ENCODE measurements at regions not wholly inside any gene's neighbourhood (a gene's known extent, or its start where the extent isn't known, plus 50 kb on each side); places are given as distances from the start of the nearest gene placed in this dataset.
A peak's percentile ranks its signal among the peaks of the same experiment; 100 is the strongest.
"Not testable (repeated sequence)": the region's sequence is repeated elsewhere in the genome, so short reads cannot be mapped to it uniquely, and the experiment has no call there.

DNA sequence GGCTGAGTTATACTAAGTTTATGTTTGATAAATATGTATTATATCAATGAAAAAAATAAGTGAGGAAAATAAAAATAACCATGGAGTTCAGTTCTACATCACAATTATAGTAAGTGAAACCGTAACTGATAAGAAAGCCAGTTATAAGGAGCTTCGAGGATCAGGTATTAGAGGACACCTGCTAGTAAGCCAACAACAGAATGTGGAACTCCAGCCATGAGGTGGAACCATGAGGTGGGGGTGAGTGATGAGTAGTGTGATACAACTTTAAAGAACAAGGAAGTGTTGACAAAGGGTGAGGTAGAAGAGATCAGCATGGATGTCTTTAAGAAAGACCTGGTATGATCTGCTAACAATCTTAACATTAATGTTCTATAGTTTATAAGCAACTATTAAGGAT is 452.9 kb downstream of the GUCY1A2 start:
- in situ Hi-C loops (cut with MboI; ENCODE audit: low pct_unique_long_range_greater_than_20kb, low sequenced_read_pairs, unreplicated experiment), result no loop called here
- DNase-seq (ENCODE audit: low spot score), result no peak
- TF ChIP-seq, protein P1, sequence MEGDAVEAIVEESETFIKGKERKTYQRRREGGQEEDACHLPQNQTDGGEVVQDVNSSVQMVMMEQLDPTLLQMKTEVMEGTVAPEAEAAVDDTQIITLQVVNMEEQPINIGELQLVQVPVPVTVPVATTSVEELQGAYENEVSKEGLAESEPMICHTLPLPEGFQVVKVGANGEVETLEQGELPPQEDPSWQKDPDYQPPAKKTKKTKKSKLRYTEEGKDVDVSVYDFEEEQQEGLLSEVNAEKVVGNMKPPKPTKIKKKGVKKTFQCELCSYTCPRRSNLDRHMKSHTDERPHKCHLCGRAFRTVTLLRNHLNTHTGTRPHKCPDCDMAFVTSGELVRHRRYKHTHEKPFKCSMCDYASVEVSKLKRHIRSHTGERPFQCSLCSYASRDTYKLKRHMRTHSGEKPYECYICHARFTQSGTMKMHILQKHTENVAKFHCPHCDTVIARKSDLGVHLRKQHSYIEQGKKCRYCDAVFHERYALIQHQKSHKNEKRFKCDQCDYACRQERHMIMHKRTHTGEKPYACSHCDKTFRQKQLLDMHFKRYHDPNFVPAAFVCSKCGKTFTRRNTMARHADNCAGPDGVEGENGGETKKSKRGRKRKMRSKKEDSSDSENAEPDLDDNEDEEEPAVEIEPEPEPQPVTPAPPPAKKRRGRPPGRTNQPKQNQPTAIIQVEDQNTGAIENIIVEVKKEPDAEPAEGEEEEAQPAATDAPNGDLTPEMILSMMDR (IDR thresholded peaks at IDR 0.05; ENCODE audit: extremely low read depth, insufficient read depth, missing control alignments), result no peak

DNA sequence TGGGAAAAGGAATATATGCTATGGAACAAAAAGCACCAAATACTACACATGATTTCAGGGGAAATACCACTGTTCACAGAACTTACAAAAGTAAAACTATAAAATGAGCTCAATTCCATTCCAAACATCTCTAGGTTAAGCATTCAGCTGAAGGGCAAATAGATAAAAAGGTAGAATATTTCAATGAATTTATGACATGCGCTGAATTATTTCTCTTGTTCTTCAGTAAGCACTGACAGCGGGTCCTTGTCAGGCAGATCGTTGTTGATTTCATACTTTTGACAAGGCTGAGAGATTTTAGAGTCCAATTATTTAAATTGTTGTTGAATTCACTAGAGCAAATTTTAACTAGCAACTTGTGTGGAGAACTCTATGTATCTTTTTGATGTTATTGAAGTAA is 449.6 kb downstream of the GUCY1A2 start:
- TF ChIP-seq, protein P1 (IDR thresholded peaks at IDR 0.05; ENCODE audit: extremely low read depth, insufficient read depth, missing control alignments), result no peak
- in situ Hi-C loops (cut with MboI; ENCODE audit: low pct_unique_long_range_greater_than_20kb, low sequenced_read_pairs, unreplicated experiment), result no loop called here
- no peak for DNase-seq (ENCODE audit: low spot score)

DNA sequence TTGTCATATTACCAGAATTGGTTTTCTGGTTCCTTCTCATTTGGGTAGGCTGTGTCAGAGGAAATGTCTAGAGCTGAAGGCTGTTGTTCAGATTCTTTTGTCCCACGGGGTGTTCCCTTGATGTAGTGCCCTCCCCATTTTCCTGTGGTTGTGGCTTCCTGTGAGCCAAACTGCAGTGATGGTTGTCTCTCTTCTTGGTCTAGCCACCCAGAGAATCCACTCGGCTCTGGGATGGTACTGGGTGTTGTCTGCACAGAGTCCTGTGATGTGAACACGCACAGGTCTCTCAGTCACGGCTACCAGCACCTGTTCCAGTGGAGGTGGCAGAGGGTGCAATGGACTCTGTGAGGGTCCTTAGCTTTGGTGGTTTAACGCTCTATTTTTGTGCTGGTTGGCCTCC is 440.9 kb downstream of the GUCY1A2 start:
- DNase-seq (ENCODE audit: low spot score); in situ Hi-C loops (cut with MboI; ENCODE audit: low pct_unique_long_range_greater_than_20kb, low sequenced_read_pairs, unreplicated experiment): not testable (repeated sequence)

DNA sequence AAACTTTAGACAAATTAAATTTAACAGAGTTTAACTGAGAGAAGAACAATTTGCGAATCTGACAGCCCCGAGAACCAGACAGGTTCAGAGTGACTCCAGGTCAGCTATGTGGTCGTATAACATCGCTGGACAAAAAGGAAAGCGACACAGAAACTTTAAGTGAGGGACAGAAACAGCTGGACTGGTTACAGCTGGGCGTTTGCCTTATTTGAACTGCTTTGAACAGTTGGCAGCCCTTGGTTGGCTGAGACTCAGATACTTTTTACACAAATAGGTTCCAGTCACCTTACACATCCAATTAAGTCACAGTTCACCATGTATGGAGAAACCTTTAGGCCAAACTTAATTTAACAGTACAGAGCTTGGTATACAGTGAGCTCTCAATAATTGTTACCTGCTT is 436.9 kb downstream of the GUCY1A2 start:
- no peak for DNase-seq (ENCODE audit: low spot score)
- TF ChIP-seq, protein P1 (IDR thresholded peaks at IDR 0.05; ENCODE audit: extremely low read depth, insufficient read depth, missing control alignments), result no peak
- in situ Hi-C loops (cut with MboI; ENCODE audit: low pct_unique_long_range_greater_than_20kb, low sequenced_read_pairs, unreplicated experiment), result no loop called here

DNA sequence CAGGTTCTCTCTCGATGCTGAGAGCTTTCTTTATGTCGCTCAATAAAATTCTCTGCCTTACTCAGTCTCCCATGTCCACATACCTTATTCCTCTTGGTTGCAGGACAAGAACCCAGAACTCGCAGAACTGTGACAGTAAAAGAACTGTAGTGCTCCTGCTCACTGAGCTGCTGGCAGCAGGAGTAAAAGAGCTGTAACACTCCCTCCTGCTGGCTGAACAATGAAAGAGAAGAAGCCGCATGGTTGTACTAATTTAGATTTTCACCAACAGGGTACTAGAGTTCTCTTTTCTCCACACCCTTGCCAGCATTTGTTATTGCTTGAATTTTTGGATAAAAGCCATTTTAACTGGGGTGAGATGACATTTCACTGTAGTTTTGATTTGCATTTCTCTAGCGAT is 433.2 kb downstream of the GUCY1A2 start:
- in situ Hi-C loops (cut with MboI; ENCODE audit: low pct_unique_long_range_greater_than_20kb, low sequenced_read_pairs, unreplicated experiment), result no loop called here
- TF ChIP-seq, protein P1 (IDR thresholded peaks at IDR 0.05; ENCODE audit: extremely low read depth, insufficient read depth, missing control alignments), result peak; percentile 24
- DNase-seq (ENCODE audit: low spot score), result no peak

DNA sequence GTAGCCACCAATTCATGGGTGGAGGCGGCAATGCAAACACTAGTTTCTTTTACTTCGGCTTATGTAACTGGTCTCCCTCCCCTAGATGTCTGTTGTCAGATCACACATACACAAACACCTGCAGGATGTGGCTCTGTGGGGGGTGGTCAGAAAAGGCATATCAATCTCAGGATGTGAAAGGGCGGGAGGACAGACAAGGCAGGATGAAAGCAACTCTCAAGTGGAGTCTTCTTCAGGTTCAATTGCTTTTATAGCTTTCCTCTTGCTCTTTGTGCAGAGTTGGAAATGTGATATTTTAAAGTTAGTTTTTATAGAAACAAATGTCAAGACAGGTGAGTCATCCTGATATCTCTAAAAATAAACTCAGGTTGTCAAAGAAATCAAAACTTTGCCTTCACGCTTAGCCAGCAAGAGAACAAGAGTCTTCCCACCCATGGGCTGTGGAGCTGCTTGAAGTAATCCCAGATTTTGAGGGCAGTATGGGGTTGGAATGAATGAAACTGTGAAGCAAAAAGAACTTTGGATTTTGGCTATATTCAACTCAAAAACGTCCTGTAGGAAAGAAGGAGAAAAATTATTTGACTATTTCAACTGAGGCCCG is 423.4 kb downstream of the GUCY1A2 start:
- in situ Hi-C loops (cut with MboI; ENCODE audit: low pct_unique_long_range_greater_than_20kb, low sequenced_read_pairs, unreplicated experiment), result no loop called here
- DNase-seq (ENCODE audit: low spot score), result no peak
- TF ChIP-seq, protein P1 (IDR thresholded peaks at IDR 0.05; ENCODE audit: extremely low read depth, insufficient read depth, missing control alignments), result no peak

DNA sequence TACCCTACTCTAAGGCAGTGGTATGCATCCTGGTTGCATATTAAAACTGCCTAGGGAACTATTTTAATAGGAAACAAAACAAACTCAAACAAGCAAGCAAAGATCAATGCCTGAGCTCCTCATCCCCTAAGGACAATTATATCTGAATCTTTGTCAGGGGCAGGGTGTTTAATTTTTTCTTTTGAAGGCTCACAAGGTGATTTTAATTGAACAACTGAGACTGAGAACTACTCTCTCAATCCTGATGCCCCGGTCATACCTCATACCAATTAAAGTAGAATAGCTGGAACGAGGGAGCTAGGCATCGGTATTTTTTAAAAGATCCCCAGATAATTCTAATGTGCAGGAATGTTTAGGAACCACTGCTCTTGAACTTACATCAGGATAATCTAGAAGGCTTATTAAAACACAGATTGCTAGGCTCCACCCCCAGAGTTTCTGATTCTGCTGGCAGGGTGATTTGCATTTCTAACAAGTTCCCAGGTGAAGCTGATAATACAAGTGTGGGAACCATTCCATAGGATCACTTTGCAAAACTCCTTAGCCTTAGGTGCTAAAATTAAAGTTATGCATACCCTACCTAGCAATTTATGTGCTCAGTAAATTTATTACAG is 416.5 kb downstream of the GUCY1A2 start:
- DNase-seq (ENCODE audit: low spot score), result no peak
- TF ChIP-seq, protein P1 (IDR thresholded peaks at IDR 0.05; ENCODE audit: extremely low read depth, insufficient read depth, missing control alignments), result no peak
- in situ Hi-C loops (cut with MboI; ENCODE audit: low pct_unique_long_range_greater_than_20kb, low sequenced_read_pairs, unreplicated experiment), result no loop called here
